ENCODE measurements at regions not wholly inside any gene's neighbourhood (a gene's known extent, or its start where the extent isn't known, plus 50 kb on each side); places are given as distances from the start of the nearest gene placed in this dataset.

DNA sequence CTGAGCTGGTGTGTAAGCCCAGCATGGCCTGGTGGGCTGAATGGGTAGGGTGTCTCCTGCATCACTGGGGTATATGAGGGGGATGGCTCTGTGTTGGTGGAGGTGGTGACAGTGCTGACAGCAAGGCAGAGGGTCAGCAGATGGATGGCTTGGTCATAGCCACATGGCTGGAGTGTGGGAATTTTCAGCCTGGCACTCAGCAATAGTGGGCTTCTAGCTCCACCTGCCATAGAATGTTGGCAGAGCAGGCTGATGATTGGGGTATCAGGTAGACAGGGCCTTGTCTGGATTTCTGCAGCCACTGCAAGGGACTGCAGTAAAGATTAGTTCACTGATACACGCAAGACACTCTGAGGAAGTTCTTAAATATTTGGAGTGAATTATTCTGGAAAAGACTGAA, 137.5 kb upstream of the BACH2 start:
- DNase-seq = no peak

GRCh38 chr6:90432937-90433336, 136.3 kb upstream of the BACH2 start:
- no peak for DNase-seq

DNA sequence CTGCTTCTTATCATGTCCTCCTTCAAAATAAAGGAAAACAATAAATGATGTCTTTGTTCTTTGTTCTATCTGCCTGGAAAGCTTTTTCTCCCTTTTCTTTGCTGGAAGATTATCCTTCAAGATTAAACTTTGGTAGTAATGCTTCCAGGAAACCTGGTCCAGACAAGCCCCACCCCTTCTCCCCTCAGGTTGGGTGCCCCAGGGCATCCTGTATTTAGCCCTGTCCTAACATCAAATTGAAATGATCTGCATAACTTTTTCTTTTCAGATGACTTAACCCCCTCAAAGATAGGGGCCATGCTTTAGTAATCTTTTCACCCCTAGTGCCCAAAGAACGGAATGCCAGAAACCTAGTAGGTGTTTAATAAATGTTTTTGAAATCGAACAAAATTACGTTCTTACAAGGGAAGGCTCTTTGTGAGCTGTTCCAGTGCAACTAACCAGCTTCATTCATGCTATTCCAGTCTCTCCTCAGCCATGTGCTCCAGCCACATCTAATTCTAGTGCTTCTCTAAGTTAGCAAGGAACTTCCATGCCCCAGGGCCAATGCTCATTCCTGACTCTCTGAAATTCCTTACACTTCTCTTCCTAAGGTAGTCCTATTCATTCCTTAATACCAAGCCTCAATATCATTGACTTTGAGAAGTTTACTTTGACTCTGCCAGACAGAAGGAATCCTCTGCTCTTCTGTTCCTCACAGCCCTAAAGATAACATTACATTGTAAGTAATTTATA, 135.6 kb upstream of the BACH2 start:
- no peak for DNase-seq

GRCh38 chr6:90431576-90431975, 134.9 kb upstream of the BACH2 start:
- DNase-seq = no peak

DNA sequence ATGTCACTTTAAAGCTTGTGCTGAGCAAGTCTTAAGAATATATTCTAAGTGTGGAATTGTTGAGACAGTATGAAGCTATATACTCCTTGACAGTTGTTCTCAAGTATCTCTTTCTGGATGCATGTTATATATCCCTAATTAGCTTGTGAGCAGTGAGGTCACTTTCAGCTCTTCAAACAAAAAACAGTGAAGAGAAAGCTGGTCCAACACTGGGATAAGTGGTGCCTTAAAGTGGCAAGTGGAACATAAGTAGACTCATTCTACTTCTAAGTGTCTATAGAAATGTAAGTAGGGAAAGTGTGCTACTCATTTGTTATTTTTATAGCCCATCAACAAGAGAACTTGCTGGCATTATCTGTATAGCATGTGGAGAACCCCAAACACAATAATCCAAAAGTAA, 133.1 kb upstream of the BACH2 start:
- DNase-seq = peak; percentile 37

- DNase-seq = no peak
These were observed 131.9 kb upstream of the BACH2 start for GRCh38 chr6:90428514-90428913.

GRCh38 chr6:90425161-90425641, 128.6 kb upstream of the BACH2 start:
- no peak for DNase-seq

GRCh38 chr6:90424580-90424979, 127.9 kb upstream of the BACH2 start:
- DNase-seq = no peak

- no peak for DNase-seq
These were observed 125.0 kb upstream of the BACH2 start for GRCh38 chr6:90421666-90422065.

DNA sequence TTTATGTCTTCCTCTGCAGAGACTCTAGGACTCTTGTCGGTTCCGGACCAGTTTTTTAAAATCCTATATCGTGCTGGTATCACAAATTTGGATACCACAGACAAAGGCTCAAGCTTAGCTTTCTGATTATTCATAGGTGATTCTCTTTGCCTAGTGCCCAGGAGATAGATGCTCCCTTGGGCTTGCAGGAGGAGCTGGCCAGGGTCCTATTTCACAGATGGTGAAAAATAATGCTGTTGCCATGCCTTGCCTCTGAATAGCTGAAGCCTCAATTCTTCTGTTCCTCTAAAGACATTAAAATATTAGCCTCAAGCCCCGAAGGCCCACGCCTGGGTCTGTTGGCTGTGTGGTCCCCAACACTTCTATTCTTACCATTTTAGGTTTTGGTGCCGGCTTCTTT, 123.9 kb upstream of the BACH2 start:
- no peak for DNase-seq

GRCh38 chr6:90417385-90417784, 120.7 kb upstream of the BACH2 start:
- no peak for DNase-seq

GRCh38 chr6:90416322-90416721, 119.7 kb upstream of the BACH2 start:
- no peak for DNase-seq

DNA sequence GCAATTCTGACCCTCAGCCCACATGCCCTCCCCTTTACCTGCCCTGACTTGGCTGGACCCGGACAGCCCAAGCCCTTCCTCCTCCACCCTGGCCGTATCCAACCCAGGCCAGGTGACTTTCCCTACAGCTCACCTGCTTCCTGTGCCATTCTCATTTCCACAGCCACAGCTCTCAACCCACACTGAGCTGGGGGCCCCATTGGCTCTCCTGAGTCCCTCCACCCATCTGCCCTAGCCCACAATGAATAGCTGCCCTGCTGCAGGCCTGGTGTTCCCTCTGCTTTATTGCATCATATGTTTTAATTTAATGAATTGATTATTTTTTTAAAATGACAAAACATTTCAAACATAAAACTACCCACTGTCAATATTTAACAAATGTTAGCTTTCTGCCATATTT, 118.5 kb upstream of the BACH2 start:
- DNase-seq = no peak

GRCh38 chr6:90414352-90414751, 117.7 kb upstream of the BACH2 start:
- no peak for DNase-seq

DNA sequence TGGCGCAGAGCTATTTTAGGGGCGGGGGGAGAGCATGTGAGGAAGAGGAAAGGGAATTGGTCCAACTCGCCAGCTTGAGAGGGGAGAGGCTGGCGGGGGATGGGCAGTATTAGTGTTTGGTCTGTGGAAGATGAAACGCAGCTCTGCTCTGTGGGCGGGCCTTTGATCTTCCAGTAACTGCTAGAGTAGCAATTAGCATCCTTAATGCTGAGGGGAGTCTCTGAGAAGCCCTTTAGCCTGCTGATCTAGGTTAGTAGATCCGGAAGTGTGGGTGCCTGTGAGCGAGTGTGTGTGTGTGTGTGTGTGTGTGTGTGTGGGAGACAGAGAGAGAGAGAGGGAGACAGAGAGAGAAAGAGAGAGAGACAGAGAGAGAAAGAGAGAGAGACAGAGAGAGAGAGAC, 117.2 kb upstream of the BACH2 start:
- peak; percentile 59 for DNase-seq

GRCh38 chr6:90413396-90413795, 116.8 kb upstream of the BACH2 start:
- no peak for DNase-seq

- DNase-seq = no peak
These were observed 116.1 kb upstream of the BACH2 start for GRCh38 chr6:90412538-90413369.

GRCh38 chr6:90411292-90411781, 114.7 kb upstream of the BACH2 start:
- no peak for DNase-seq

- no peak for DNase-seq
These were observed 113.1 kb upstream of the BACH2 start for GRCh38 chr6:90409700-90410099.

DNA sequence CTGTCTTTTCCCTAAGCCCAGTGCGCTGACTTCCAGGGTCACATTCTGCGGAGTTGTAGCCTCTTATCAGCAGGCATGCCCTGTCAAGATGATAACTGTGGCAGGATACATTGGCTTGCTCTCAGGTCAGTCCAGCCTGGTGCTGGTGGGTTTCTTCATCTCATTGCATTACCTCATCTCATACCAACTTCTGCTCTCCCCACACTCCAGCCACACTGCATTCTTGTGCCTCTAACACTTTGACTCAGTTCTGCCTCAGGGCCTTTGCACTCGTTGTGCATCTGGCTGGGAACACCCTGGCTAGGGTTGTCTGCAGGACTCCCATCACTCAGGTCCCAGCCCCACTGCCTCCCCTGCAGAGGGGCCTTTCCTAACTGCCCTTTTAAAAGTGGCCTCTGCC, 110.3 kb upstream of the BACH2 start:
- no peak for DNase-seq

DNA sequence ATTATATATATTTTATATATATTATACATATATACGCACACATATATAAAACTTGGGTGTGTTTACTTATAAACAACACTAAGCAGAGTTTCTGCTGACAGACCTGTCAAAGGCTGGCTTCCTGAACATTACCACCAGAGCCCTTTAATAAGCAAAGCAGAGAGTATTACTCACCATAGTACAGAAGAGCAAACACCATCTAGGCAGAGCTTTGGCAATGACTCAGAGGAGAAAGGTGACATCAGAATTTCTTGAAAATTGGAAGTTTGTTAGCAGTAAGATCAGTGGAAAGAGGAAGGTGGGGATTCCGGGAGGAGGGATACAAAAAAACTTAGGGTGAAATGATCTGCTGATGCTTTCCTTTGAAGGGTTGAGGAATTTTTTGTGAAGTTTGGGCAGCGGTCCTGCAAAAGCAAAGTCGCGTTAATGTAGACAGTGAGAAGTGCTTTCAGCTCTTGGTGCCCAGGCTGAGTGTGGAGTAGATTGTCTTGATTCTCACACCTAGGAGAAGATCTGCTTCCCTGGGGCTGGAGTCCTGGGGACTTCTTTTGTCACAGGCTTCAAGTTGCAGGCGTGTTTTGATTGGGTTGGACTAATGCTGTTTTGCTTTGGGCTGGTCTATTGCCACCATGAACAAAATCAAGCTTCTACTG, 109.6 kb upstream of the BACH2 start:
- no peak for DNase-seq

DNA sequence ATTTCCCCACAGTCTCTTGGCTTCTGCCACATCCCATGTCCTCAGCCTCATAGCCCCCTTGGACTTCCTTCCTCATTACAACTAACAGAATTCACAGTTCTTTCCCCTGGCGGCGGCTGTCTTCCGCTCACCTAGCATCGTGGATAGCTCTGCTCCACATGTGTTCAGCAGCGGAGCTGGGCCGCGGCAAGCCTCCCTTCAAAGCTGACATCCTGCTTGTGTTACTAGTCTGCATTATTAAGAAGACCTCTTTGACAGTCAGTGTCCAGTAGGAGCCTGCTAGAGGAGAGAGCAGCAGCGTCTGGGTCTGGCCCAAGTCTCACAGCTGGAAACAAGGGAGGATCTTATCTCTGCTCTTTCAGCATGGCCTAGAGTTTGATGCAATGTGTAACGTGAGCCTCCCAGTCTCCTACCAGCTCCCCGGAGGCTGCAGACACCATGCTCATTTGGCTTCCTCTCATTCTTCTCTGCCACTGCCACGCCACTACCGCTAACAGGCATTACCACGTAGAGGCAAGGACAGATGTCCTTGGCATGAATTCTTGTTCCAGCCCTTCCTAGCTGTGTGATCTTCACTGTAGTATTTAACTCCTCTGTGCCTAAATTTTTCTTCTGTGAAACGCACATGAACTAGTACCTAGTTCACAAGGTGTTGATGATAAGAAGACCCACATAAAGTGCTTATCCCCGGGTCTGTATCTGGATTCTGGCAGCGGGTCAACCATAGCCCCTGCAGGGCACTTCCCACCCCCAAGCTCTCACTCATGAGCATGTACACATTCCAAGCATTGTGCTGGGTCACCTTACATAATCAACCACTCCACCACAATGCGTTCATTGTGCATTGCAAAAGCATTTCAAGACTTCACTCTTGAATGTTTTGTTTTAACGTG, 107.1 kb upstream of the BACH2 start:
- DNase-seq = no peak

DNA sequence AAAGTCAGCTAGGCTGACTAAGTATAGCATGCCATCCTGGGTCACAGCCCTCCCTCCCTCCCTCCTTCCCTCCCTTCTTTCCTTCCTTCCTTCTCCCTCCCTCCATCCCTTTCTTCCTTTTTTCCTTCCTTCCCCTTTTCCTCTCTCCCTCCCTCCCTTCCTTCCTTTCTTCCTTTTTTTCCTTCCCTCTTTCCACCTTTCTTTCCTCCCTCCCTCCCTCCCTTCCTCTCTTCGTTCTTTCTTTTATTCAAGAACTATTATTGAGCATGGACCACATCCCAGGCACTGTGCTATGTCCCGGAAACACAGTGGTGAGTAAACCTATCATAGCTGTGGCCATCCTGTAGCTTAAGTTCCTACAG, 106.2 kb upstream of the BACH2 start:
- DNase-seq = no peak
